ENCODE measurements at regions not wholly inside any gene's neighbourhood (a gene's known extent, or its start where the extent isn't known, plus 50 kb on each side); places are given as distances from the start of the nearest gene placed in this dataset.
"Not testable (repeated sequence)": the region's sequence is repeated elsewhere in the genome, so short reads cannot be mapped to it uniquely, and the experiment has no call there.

DNA sequence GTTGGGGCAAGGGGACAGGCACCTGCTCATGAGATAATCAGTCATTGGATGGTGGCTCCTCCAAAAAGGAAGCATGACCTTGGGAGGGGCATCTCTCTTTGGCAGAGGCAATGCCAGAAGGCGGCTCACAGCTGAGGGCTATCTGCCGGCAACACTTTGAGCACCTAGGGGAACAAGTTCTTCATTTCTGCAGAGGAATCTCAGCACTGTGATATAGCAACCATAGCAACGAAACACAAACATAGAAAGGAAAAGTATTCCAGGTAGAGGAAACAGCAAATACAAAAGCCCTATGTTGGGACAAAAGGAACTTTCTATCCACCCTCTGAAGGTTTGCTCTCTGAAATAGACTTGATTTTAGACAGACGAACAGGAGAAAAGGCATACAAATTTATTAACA lies 89.1 kb upstream of the NEDD4L start:
- H3K4me3 ChIP-seq: no peak overlapping the region

DNA sequence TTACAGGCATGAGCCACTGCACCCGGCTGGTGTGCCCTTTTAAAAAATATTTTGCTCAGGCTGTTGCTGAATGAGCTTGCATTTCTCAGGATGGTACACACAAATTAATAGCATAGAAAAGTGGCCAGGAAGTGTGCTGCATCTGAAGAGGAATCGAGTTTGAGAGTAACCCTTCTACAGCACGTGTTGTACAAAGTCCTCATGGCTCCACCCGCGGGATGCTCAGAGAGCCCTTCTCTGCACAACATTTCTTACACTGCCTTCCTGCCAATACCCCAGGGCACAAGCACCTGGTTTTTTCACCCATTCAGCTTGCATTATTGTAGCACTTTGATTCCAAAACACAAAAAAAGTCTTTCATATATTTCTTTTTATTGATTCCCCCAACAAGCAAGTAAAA lies 90.1 kb upstream of the NEDD4L start:
- Histone ChIP-seq H3K27me3 (peaks cover 6% of the 10 kb centered on the region), H3K9me3 (ENCODE audit: low read depth) (no peaks in the 10 kb centered on the region), H3K36me3 (no peaks in the 10 kb centered on the region), H3K4me3 (no peak overlapping the region), H3K4me1 (ENCODE audit: low read depth) (no peaks in the 10 kb centered on the region), H3K27ac (no peak overlapping the region)
- TF ChIP-seq, protein P1, sequence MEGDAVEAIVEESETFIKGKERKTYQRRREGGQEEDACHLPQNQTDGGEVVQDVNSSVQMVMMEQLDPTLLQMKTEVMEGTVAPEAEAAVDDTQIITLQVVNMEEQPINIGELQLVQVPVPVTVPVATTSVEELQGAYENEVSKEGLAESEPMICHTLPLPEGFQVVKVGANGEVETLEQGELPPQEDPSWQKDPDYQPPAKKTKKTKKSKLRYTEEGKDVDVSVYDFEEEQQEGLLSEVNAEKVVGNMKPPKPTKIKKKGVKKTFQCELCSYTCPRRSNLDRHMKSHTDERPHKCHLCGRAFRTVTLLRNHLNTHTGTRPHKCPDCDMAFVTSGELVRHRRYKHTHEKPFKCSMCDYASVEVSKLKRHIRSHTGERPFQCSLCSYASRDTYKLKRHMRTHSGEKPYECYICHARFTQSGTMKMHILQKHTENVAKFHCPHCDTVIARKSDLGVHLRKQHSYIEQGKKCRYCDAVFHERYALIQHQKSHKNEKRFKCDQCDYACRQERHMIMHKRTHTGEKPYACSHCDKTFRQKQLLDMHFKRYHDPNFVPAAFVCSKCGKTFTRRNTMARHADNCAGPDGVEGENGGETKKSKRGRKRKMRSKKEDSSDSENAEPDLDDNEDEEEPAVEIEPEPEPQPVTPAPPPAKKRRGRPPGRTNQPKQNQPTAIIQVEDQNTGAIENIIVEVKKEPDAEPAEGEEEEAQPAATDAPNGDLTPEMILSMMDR (IDR thresholded peaks at IDR 0.05; ENCODE audit: low read depth, low read length): no peak
- no peak for DNase-seq (ENCODE audit: low read depth in 1 of 2, low spot score in 1 of 2)

More for the DNA sequence above, 89.1 kb upstream of the NEDD4L start:
- H3K9me3 ChIP-seq (ENCODE audit: low read depth): no peaks in the 10 kb centered on the region
- TF ChIP-seq, protein P1 (IDR thresholded peaks at IDR 0.05; ENCODE audit: low read depth, low read length): no peak
- no peak for DNase-seq (ENCODE audit: low read depth in 1 of 2, low spot score in 1 of 2)
- H3K27me3 ChIP-seq: peaks cover 6% of the 10 kb centered on the region
- H3K4me1 ChIP-seq (ENCODE audit: low read depth): no peaks in the 10 kb centered on the region
- no peak overlapping the region for H3K27ac ChIP-seq
- no peaks in the 10 kb centered on the region for H3K36me3 ChIP-seq

DNA sequence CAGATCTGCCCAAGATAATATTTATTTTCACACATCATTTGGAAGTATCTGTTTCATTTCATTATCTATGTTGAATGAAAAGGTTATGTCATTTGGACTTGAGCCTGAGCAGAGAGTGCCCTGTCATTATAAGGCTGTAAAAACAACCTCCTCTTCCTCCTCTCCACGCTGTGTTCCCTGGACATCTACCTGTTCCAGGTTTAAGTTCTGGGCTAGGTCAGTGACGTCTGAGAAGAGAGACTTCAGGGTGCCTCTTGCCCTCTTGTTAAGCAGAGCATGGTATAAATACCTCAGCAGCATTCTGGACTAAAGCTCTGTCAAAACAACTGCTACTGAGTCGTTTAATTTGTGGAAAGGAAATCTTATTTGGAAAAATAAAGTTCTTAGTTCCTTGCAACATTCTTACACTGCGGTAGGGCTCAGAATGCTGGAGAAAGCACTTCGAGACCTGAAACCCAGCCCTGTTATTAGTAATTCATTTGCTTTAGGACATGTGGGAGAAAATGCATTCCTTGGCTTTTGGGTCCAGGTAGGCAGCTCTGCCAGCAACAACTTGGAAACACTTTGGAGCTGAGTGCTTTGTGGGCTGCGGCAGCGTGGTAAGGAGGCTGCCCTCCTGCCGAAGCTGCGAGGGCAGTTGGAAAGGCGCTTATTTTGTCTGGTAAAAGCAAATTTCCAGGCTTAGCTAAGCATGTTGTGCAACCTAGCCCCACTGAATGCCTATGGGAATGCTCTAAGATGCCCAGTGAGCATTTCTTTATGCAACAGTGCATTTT lies 91.8 kb upstream of the NEDD4L start:
- TF ChIP-seq, protein P1 (IDR thresholded peaks at IDR 0.05; ENCODE audit: low read depth, low read length): no peak
- no peak for DNase-seq (ENCODE audit: low read depth in 1 of 2, low spot score in 1 of 2)
- no peaks in the 10 kb centered on the region for H3K36me3 ChIP-seq

DNA sequence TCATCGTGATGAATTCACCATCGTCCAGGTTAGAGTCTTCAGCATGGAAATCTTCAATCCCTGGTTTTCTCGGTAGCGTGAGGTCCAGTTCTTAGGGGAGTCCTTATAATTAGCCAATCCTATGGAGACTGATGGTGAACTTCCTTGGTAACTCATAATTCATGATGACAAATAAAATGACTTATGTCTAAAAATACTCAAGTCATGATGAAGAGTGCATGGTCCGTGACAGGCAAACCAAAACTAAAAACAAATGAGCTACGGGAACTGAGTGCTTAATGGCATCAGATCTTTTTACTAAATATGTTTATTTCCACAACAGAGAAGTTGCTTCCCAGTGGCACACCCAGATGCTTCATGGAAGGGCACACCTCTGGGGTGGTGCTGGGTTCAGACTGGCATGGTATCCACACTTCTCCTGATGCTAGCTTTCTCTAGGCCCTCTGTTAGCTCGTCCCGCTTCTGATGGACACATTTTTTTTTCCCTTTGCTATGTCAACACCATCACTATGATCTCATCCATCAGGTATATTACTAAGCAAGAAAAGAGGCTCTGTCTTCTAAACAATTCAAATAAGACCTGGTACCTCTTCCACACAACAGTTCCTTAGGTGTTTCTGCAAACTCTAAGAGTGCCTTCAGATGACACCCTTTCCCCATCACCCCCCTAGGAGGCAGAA lies 92.8 kb upstream of the NEDD4L start:
- Histone ChIP-seq H3K36me3 (no peaks in the 10 kb centered on the region), H3K9me3 (ENCODE audit: low read depth) (no peaks in the 10 kb centered on the region), H3K27ac (no peak overlapping the region), H3K4me1 (ENCODE audit: low read depth) (no peaks in the 10 kb centered on the region), H3K4me3 (no peak overlapping the region), H3K27me3 (peaks cover 6% of the 10 kb centered on the region)
- no peak for DNase-seq (ENCODE audit: low read depth in 1 of 2, low spot score in 1 of 2)
- TF ChIP-seq, protein P1 (IDR thresholded peaks at IDR 0.05; ENCODE audit: low read depth, low read length): no peak

More for the DNA sequence above, 91.8 kb upstream of the NEDD4L start:
- no peak overlapping the region for H3K4me3 ChIP-seq
- H3K4me1 ChIP-seq (ENCODE audit: low read depth): no peaks in the 10 kb centered on the region
- H3K27me3 ChIP-seq: peaks cover 6% of the 10 kb centered on the region
- no peaks in the 10 kb centered on the region for H3K9me3 ChIP-seq (ENCODE audit: low read depth)
- no peak overlapping the region for H3K27ac ChIP-seq

DNA sequence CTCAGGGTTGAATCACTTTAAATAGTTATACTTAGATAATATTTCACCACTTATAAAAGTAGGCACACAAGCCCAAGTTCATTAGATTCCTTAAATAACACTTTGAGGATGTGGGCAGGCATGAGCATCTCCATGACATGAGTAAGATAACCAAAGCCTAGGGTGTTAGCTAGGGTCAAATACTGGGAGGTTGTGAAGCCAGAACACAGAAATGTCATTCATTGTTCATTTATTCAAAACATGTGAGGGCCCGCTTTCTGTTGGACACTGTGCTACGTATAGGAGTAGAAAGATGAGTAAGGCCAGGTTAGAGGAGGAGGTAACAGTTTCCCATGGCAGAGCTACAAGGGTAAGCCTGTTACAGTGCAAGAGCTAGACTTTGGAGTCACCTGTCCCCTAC lies 93.5 kb upstream of the NEDD4L start:
- Histone ChIP-seq H3K4me3 (no peak overlapping the region), H3K27me3 (no peaks in the 10 kb centered on the region), H3K36me3 (no peaks in the 10 kb centered on the region), H3K9me3 (ENCODE audit: low read depth) (no peaks in the 10 kb centered on the region), H3K4me1 (ENCODE audit: low read depth) (no peaks in the 10 kb centered on the region), H3K27ac (no peak overlapping the region)
- TF ChIP-seq, protein P1 (IDR thresholded peaks at IDR 0.05; ENCODE audit: low read depth, low read length): no peak
- DNase-seq (ENCODE audit: low read depth in 1 of 2, low spot score in 1 of 2): no peak

DNA sequence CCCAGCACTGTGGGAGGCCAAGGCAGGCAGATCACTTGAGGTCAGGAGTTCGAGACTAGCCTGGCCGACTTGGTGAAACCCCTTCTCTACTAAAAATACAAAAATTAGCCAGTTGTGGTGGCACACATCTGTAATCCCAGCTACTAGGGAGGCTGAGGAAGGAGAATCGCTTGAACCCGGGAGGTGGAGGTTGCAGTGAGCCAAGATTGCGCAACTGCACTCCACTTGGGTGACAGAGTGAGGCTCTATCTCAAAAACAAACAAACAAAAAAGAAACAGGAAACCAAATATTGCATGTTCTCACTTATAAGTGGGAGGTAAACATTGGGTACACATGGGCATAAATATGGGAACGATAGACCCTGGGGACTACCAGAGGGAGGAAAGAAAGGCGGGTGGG lies 94.7 kb upstream of the NEDD4L start:
- H3K27ac ChIP-seq; DNase-seq (ENCODE audit: low read depth in 1 of 2, low spot score in 1 of 2); H3K9me3 ChIP-seq (ENCODE audit: low read depth); H3K27me3 ChIP-seq; H3K36me3 ChIP-seq; H3K4me1 ChIP-seq (ENCODE audit: low read depth); H3K4me3 ChIP-seq: not testable (repeated sequence)
